ENCODE measurements at regions not wholly inside any gene's neighbourhood (a gene's known extent, or its start where the extent isn't known, plus 50 kb on each side); places are given as distances from the start of the nearest gene placed in this dataset.

DNA sequence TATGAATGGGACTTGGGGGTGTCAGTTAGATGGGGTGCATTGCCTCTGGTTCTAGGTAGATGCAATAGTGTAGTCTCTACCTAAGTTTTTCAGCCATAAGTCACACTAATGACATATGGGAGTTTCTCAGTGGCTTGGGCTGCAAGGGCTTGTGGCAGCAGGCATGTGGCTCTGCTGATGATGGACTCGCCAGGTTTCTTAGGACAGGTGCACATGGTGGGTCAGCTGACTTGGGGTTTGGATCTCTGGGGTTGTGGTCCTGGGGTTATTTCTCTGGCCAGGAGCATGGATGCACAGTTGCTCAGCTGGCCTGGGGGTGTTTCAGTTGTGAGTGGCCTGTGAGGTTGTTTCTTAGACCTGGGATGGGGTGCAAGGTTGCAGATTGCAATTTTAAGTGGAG is 120.0 kb upstream of the DCBLD2 start:
- TF ChIP-seq TAF1 (IDR thresholded peaks at IDR 0.05; ENCODE audit: low read depth) (no peak), MXI1 (conservative IDR thresholded peaks at IDR 0.05; ENCODE audit: poor library complexity, severe bottlenecking) (no peak), POLR2AphosphoS5 (IDR thresholded peaks at IDR 0.05) (no peak), SMC3 (conservative IDR thresholded peaks at IDR 0.05; ENCODE audit: poor library complexity) (no peak), EP300 (conservative IDR thresholded peaks at IDR 0.05; ENCODE audit: poor library complexity, severe bottlenecking) (no peak), RAD21 (conservative IDR thresholded peaks at IDR 0.05) (no peak)
- TF ChIP-seq, protein P1, sequence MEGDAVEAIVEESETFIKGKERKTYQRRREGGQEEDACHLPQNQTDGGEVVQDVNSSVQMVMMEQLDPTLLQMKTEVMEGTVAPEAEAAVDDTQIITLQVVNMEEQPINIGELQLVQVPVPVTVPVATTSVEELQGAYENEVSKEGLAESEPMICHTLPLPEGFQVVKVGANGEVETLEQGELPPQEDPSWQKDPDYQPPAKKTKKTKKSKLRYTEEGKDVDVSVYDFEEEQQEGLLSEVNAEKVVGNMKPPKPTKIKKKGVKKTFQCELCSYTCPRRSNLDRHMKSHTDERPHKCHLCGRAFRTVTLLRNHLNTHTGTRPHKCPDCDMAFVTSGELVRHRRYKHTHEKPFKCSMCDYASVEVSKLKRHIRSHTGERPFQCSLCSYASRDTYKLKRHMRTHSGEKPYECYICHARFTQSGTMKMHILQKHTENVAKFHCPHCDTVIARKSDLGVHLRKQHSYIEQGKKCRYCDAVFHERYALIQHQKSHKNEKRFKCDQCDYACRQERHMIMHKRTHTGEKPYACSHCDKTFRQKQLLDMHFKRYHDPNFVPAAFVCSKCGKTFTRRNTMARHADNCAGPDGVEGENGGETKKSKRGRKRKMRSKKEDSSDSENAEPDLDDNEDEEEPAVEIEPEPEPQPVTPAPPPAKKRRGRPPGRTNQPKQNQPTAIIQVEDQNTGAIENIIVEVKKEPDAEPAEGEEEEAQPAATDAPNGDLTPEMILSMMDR (IDR thresholded peaks at IDR 0.05; ENCODE audit: poor library complexity, severe bottlenecking): no peak
- TF ChIP-seq, protein P2, sequence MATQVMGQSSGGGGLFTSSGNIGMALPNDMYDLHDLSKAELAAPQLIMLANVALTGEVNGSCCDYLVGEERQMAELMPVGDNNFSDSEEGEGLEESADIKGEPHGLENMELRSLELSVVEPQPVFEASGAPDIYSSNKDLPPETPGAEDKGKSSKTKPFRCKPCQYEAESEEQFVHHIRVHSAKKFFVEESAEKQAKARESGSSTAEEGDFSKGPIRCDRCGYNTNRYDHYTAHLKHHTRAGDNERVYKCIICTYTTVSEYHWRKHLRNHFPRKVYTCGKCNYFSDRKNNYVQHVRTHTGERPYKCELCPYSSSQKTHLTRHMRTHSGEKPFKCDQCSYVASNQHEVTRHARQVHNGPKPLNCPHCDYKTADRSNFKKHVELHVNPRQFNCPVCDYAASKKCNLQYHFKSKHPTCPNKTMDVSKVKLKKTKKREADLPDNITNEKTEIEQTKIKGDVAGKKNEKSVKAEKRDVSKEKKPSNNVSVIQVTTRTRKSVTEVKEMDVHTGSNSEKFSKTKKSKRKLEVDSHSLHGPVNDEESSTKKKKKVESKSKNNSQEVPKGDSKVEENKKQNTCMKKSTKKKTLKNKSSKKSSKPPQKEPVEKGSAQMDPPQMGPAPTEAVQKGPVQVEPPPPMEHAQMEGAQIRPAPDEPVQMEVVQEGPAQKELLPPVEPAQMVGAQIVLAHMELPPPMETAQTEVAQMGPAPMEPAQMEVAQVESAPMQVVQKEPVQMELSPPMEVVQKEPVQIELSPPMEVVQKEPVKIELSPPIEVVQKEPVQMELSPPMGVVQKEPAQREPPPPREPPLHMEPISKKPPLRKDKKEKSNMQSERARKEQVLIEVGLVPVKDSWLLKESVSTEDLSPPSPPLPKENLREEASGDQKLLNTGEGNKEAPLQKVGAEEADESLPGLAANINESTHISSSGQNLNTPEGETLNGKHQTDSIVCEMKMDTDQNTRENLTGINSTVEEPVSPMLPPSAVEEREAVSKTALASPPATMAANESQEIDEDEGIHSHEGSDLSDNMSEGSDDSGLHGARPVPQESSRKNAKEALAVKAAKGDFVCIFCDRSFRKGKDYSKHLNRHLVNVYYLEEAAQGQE (IDR thresholded peaks at IDR 0.05; ENCODE audit: borderline replicate concordance): no peak

Measured in neural cell (in vitro differentiated cells).